HT-29 (cell line): ENCODE measurements at regions not wholly inside any gene's neighbourhood (a gene's known extent, or its start where the extent isn't known, plus 50 kb on each side); places are given as distances from the start of the nearest gene placed in this dataset.
"Not testable (repeated sequence)": the region's sequence is repeated elsewhere in the genome, so short reads cannot be mapped to it uniquely, and the experiment has no call there.

Source experiments
- DNase-seq: peaks from one replicate; pipeline ENCODE4 v3.0.0-alpha.2; 2015; ENCODE audit warnings: low spot score

DNA sequence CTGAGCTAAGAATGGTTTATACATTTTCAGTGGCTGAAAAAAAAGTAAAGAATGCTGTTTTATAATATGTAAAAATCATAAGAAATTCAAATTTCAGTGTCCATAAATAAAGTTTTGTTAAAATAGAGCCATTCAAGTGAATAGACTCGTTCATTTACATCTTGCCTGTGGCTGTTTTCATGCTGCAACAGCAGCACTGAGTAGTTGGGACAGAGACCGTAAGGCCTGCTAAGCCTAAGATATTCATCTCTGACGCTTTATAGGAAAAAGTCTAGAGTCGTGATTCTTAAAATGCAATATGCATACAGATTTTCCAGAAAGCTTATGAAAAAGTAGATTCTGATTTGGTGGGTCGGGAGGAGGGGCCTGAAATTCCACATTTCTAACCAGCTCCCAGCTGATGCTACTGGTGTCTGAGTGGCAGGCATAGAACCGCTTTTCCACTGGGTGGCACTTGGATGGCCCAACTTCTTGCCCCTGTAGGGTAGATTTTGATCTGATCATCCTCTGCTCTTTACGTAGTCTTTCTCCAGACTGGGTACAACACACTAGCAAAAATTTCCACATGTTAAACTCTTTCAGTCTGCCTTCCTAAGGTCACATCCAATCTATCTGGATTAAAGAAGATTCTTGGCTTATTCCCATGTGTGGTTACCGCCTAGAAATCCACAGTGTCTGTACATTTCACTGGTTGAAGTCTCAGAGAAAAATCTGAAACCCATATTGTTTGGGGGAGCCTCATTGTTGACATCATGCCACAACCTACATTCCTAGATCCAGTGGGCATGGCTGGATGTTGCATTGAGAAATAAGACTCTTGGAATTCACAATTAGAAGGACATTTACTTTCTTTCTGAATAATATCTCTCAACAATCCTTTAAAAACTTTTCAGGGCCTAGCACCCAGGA is 151.2 kb downstream of the C12orf75 start:
- DNase-seq, result no peak

DNA sequence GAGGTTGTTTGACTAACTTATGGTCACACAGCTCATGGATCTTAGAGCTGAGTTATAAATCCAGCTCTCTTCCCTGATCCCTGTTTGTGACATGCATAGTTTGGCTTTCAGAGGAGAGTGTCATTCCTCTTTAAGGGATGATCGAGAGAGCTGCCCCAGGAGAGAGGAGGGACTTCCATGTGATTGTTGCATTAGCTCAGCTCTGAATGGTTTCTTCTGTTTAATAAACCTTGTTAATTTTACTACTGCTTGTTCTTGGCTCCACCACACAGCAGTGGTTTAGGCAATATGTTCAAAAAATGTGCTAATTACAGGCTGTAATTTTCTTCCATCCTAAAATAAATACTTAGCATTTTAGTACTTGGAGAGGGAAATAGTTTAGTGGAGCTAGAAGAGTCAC is 152.5 kb downstream of the C12orf75 start:
- DNase-seq, result no peak

DNA sequence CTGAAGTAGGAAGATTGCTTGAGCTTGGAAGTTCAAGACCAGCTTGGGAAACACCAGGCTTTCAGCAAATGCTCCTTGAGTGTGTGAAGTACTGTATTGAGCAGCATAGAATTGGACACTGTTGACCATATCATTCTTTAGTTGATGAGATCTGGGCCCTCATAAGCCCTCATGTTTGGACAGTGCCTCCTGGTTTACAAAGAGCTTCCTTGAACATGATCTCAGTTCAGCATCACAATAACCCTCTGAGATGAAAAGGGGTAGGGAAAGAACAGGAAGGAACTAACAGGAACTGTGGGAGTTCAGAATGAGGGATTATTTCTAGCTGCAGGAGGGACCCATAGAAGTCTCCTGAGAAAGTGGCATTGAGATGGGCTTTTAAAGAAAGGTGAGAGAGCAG is 153.2 kb downstream of the C12orf75 start:
- no peak for DNase-seq

- no peak for DNase-seq
Measured at GRCh38 chr12:105485321-105485910, 154.9 kb downstream of the C12orf75 start.

DNA sequence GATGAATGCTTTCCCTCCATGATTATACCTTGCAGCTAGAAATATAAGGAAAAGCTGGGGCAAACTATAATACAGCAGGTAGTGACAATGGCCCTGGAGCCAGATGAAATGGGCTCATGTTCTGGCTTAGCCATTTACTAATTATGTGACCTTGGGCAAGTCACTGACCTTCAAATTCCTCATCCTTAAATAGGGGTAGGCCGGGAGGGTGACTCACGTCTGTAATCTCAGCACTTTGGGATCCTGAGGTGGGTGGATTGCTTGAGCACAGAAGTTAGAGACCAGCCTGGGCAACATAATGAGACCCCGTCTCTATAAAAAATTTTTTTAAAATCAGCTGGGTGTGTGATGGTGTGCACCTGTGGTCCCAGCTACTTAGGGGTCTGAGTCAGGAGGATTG is 155.4 kb downstream of the C12orf75 start:
- no peak for DNase-seq

- DNase-seq, result no peak
Measured at GRCh38 chr12:105487963-105488362, 157.5 kb downstream of the C12orf75 start.

GRCh38 chr12:105492591-105493545 is 162.4 kb downstream of the C12orf75 start:
- no peak for DNase-seq

GRCh38 chr12:105499205-105499604 is 168.7 kb downstream of the C12orf75 start:
- DNase-seq, result no peak

GRCh38 chr12:105500676-105501075 is 170.2 kb downstream of the C12orf75 start:
- not testable (repeated sequence) for DNase-seq

GRCh38 chr12:105502426-105502930 is 172.0 kb downstream of the C12orf75 start:
- DNase-seq, result no peak

- DNase-seq, result no peak
Measured at GRCh38 chr12:105503619-105504018, 173.1 kb downstream of the C12orf75 start.

- DNase-seq, result no peak
Measured at GRCh38 chr12:105504286-105504685, 173.8 kb downstream of the C12orf75 start.

- DNase-seq, result no peak
Measured at GRCh38 chr12:105506678-105507310, 176.3 kb downstream of the C12orf75 start.

- no peak for DNase-seq
Measured at GRCh38 chr12:105507311-105508038, 177.0 kb downstream of the C12orf75 start.

GRCh38 chr12:105508096-105508495 is 177.6 kb downstream of the C12orf75 start:
- no peak for DNase-seq

GRCh38 chr12:105510526-105510925 is 180.0 kb downstream of the C12orf75 start:
- no peak for DNase-seq

- DNase-seq, result not testable (repeated sequence)
Measured at GRCh38 chr12:105512861-105513260, 182.4 kb downstream of the C12orf75 start.

DNA sequence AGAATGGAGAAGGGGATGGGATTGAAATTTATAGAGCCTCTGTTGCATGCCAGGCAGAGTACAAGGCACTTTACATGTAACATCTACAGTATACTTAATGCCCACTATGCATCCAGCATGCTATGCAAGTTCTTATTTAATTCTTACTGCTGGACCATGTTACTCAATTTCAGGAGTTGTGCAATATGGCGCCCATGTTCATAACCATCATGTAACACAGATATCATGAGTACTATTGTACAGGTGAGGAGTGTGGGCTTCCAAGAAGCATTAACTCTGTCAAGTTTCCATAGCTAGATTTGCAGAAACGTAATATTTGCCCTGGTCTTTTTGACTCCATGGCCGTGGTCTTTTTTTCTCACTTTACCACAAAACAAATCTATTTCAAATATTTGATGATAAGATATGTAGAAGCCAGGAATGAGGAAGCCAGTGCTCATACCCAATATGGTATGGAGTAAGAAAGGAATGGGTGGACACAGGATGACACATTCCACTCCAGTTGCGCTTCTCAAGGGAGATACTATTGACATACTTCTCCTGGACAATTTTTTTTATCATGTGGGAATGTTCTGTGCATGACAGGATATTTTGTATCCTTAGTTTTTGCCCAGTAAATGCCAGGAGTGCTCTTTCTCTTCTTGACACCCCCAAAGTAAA is 191.8 kb downstream of the C12orf75 start:
- no peak for DNase-seq

DNA sequence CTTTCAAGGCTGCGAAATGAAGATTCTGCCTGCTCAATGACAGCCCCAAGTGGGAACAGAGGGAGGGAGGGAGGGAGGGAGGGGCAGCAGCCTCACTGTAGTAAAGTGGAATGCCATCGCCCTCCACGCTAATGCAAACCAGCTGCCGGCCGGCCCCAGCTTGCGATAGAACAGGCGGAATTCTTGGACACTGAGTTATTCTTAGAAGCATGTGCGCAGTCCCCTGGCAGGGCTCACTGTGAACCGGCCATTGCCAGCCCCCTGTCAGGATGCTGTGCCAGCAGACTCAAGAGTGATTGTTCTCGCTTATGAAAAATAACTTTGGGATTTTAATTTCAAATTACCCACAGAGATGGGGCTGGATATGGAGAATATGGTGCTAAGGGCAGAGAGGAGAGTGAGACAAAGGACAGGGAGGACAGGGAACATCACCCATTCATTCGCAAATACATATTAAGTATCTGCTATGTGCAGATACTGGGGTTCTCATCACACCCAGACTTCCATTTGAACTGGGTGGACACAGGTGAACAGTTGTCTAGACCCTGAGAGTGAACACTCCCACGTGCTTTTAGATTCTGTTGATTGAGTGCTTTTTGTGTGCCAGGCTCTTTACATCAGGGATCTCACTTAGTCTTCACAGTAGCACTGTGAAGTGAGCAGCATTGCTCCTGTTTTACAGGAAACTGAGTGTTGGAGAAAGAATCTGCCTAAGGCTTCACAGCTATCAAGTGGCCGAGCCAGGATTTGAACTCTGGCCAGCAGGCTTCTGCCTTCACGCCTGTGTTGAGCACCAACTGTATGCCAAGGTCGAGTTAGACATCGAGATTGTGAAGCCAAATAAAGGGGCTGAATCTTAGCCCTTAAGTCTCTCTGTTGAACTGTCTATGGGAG is 192.9 kb downstream of the C12orf75 start:
- no peak for DNase-seq
